ENCODE measurements at regions not wholly inside any gene's neighbourhood (a gene's known extent, or its start where the extent isn't known, plus 50 kb on each side); places are given as distances from the start of the nearest gene placed in this dataset.

DNA sequence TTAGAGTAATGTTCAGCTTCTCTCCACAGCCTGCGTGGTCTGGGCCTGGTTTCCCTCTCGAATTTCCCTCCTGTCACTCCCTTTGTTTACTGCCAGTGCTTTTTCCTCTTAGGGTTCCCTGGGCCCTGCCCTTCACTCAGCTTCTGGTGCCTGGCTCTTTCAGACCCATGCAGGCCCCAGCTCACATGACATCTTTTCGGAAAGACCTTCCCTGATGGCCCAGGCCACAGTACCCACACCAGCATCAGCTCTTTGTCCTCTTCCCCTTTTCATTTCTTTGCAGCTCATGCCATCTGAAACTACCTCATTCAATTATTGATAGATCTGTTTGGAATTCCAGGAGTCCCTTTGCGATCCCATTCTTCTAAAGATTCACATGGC, 68.1 kb upstream of the ABL1 start:
- TF ChIP-seq, protein P1, sequence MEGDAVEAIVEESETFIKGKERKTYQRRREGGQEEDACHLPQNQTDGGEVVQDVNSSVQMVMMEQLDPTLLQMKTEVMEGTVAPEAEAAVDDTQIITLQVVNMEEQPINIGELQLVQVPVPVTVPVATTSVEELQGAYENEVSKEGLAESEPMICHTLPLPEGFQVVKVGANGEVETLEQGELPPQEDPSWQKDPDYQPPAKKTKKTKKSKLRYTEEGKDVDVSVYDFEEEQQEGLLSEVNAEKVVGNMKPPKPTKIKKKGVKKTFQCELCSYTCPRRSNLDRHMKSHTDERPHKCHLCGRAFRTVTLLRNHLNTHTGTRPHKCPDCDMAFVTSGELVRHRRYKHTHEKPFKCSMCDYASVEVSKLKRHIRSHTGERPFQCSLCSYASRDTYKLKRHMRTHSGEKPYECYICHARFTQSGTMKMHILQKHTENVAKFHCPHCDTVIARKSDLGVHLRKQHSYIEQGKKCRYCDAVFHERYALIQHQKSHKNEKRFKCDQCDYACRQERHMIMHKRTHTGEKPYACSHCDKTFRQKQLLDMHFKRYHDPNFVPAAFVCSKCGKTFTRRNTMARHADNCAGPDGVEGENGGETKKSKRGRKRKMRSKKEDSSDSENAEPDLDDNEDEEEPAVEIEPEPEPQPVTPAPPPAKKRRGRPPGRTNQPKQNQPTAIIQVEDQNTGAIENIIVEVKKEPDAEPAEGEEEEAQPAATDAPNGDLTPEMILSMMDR (IDR thresholded peaks at IDR 0.05), result no peak
- TF ChIP-seq POLR2AphosphoS5 (IDR thresholded peaks at IDR 0.05), result no peak
- no peak for TF ChIP-seq POLR2A (IDR thresholded peaks at IDR 0.05; ENCODE audit: low read depth)
- no peak for TF ChIP-seq EP300 (IDR thresholded peaks at IDR 0.05)

Measured in esophagus muscularis mucosa (tissue), 4 donors.